Astrocyte (in vitro differentiated cells and primary cell): ENCODE measurements at regions not wholly inside any gene's neighbourhood (a gene's known extent, or its start where the extent isn't known, plus 50 kb on each side); places are given as distances from the start of the nearest gene placed in this dataset.

ENCODE experiments used
- CTCF ChIP-seq: IDR thresholded peaks from 2 replicates; pipeline ENCODE4 v1.5.1; 2011; ENCODE audit warnings: low read depth, mild to moderate bottlenecking, inconsistent platforms, low read length, moderate library complexity; ENCODE audit not compliant: insufficient read depth
- EZH2 ChIP-seq: IDR thresholded peaks from 2 replicates; pipeline ENCODE4 v1.6.1; 2012; ENCODE audit warnings: mild to moderate bottlenecking, low read length, inconsistent platforms; ENCODE audit not compliant: insufficient read depth

DNA sequence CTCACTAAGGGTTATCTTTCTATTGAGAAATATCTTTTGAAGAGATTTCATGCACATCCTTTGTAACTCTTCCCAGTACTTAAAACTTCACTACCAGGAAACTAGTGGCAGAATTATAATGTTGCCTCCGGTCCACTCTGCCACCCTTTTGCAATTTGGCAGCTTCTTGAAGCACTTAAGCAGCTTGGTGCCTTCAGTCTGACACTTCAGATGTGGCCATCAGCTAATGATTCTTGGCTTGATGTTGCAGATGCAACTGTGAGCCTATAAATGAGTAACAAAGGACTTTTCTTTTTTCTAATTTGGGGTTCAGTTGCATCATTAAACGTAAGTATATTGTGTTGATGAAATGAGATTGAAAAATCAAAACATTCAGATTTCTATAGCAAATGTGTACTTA, 187.5 kb upstream of the C21orf91 start:
- no peak for TF ChIP-seq CTCF
- TF ChIP-seq EZH2 = no peak
